NCI-H1436 treated with DMSO at 0.1 percent for 48 hours (cell line): ENCODE measurements at regions not wholly inside any gene's neighbourhood (a gene's known extent, or its start where the extent isn't known, plus 50 kb on each side); places are given as distances from the start of the nearest gene placed in this dataset.

ENCODE experiments used
- DNase-seq: peaks from one replicate; lab custom pipeline; 2025; lab: John Stamatoyannopoulos, UW

- no peak for DNase-seq
These were observed 349.6 kb upstream of the PCDH20 start for GRCh38 chr13:61765181-61765742.

- no peak for DNase-seq
These were observed 346.0 kb upstream of the PCDH20 start for GRCh38 chr13:61761690-61762089.

- DNase-seq = no peak
These were observed 344.5 kb upstream of the PCDH20 start for GRCh38 chr13:61760102-61760501.

- DNase-seq = no peak
These were observed 340.4 kb upstream of the PCDH20 start for GRCh38 chr13:61756031-61756430.

DNA sequence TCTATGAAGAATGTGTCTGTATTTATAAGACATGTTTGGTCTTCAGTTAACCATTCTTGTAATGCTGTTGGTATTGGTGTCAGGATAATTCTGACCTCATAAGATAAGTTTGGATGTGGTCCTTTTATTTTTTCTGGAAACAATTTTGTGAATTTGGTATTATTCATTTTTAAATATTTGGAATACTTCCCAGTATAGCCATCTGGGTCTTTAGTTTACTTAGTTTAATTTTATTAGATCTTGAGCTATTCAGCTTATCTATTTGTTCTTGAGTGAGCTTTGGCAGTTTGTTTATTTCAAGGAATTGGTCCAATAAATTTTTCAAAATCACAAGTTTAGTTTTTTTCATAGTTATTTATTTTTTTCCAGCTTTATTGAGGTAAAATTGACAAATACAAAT lies 335.4 kb upstream of the PCDH20 start:
- no peak for DNase-seq

DNA sequence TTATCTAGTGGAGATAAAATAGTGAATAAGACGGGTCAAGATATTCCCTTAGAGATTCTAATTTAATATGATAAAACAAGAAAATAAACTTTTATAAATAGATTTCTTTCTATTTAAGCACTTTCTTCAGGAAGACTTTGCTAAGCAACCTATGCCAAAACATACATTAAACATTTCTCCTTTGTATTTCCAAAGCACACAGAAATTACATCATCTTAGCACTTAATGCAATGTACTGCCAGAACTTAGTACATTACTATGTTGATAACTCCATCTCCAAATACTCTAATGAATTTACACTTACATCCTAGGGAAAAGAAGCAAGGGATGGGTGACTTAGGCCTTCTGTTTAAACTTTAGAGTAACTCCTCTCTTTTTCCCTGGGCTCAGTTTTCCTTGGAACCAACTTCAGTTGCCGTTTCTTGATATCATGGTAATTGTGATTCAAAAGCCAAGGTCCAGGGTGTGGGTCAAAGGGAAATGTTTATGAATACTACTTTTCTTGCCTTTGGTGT lies 322.6 kb upstream of the PCDH20 start:
- DNase-seq = no peak

DNA sequence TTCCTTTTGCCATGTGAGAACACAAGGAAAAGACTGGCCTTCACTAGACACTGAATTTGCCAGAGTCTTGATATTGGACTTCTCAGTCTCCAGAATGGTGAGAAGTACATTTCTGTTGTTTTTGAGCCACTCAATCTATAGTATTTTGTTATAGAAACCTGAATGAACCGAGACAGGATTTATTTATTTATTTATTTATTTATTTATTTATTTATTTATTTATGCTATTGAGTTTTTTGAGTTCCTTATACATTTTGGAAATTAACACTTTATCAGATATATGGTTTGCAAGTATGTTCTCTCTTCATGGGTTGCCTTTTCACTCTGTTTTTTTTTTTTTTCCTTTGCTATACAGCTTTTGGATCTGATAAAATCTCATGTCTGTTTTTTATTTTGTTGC lies 319.0 kb upstream of the PCDH20 start:
- no peak for DNase-seq

GRCh38 chr13:61728471-61728870 lies 312.8 kb upstream of the PCDH20 start:
- no peak for DNase-seq

DNA sequence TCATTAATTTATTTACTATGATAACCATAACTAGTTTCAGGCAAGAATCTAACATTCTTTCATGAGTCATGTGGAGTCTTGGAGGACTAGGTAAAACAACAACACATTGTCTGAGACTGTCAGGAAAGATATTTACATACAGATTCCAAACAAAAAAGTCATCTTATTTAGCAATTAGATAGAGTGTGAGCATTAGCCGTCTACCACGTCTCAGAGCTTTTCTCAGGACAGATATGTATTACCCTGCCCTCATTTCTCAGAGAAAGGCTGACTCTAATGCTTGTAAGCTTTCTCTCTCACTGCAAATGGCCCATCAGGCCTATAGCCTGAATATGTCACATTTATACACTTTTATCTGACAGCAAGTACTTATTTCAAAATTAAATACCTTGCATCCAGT lies 312.1 kb upstream of the PCDH20 start:
- DNase-seq = no peak

DNA sequence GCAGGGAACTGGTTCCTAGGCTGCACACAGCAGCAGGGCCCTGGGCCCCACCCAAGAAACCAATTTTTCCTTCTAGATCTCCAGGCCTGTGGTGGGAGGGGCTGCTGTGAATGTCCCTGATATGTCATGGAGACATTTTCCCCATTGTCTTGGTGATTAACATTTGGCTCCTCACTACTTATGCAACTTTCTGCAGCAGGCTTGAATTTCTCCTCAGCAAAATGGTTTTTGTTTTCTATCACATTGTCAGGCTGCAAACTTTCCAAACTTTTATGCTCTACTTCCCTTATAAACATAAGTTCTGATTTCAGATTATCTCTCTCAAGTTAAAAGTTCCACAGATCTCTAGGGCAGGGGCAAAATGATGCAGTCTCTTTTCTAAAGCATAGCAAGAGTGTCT lies 310.2 kb upstream of the PCDH20 start:
- no peak for DNase-seq

- DNase-seq = no peak
These were observed 306.5 kb upstream of the PCDH20 start for GRCh38 chr13:61722119-61722518.

GRCh38 chr13:61712621-61713020 lies 297.0 kb upstream of the PCDH20 start:
- DNase-seq = no peak

GRCh38 chr13:61709258-61709657 lies 293.6 kb upstream of the PCDH20 start:
- no peak for DNase-seq

DNA sequence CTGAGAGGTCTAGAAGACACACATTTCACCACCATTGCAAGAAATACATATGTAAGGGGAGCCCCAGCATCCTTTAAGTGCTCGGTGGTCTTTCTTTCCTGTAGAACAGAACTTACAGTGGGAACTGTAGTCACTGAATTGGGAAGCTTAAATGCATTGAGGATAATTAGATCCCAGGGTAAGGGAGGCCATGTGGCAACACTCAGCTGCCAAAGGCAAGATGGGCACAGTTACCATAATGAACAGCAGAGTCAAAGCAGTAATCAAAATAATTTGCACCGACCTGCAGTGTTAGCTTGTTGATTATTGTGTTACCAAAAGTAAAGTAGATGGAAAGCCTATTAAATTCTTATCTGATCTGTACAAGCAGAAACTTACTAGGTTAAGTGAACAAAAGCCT lies 291.2 kb upstream of the PCDH20 start:
- no peak for DNase-seq

DNA sequence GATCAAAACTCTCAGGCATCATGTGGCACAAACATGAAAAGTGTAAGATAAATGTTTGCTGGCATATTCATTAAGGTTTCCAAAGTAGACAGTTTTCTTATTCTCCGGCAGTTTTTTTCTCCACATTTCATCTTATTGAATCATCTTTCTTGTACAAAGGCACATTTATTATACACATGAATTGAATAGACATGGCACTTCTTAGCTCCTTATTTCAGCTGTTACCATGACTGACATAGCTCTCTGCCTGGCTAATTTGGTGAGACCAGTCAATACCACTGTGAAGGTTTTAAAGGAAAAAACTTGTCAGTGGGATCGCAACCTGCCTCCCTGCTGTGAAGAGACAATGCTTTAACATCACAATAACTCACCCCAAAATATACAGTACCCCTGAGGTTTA lies 285.0 kb upstream of the PCDH20 start:
- no peak for DNase-seq

DNA sequence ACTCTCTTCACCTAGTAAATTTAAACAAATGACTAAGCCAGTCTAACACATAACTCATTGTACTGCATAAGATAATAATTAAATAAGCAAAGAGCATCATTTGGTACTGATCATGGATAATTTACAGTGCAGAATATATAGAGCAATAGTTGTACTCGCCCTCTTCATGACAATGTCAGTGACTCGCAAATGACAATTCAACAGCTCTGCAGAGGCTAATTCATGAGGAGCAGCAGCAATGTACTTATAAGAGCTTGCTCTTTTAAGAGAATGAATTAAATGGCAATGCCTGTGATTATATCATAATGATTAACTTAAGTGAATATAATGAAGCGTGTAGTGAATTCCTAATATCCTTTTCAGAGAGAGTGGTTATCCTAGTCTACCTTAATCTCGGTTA lies 284.5 kb upstream of the PCDH20 start:
- no peak for DNase-seq

GRCh38 chr13:61696676-61697075 lies 281.0 kb upstream of the PCDH20 start:
- no peak for DNase-seq

GRCh38 chr13:61695147-61695546 lies 279.5 kb upstream of the PCDH20 start:
- no peak for DNase-seq

DNA sequence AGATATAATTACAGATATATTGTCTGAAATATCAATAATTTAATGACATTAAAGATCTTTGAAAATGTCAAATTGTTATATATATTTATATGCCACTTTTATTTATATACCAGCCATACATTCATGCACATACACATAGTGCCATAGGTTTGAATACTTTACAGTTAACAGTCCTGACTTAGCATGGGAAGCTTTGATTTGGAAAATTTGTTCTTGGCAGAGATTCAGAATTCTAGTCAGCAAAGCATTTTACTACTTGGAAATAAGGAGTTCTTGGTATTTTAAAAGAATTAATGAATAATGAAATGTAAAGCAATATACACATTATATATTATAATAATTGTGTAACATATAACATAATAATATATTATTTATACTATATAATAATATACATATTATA lies 277.0 kb upstream of the PCDH20 start:
- DNase-seq = no peak

GRCh38 chr13:61685682-61686012 lies 270.0 kb upstream of the PCDH20 start:
- no peak for DNase-seq

DNA sequence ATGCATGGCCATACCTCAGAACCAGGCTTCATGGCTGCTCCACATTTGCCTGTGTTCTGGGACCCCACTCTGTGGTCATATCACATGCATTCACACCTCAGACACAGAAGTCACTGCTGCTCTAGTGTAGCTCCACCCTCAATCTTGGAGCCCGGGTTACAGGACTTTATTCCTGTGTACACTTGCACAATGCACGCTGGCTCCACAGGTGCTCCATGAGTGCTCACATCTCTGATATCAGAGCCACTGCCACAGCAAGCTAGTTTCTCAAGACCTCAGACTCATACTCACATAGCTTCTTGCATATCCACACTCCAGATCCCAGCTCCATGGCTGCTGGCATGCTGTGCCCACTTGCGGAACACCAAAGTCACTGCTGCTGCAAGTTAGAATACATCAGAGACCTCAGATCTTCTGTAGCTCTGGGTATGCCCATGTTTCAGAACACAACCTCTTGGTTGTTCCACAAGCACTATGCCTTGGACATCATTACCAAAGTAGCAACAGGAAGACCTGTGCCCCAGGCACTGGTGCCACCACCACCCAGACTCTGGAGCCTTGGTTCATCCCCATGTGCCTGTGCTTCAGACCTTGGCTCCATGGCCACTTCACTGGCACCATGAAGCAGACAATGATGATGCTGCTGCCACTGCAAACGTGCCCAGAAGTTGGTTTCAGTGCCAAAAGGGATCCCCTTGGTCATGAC lies 269.5 kb upstream of the PCDH20 start:
- no peak for DNase-seq

DNA sequence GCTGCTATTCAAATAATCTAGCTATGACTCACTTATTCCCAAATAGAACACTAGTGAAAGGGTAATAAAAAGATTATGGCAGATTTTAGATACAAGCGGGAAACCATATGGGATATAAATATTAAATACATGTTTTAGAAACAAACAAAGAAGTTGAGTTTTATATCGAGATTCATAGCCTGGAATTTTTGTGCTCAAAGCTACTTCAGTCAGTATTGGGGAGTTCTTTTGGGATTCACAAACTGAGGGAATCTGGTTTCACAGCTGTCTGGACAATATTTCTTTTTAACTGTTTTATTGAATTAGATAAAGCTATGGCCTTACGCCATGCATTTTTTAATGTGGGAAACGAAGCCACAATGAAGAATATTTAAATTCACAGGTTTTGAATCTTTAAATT lies 257.1 kb upstream of the PCDH20 start:
- no peak for DNase-seq

DNA sequence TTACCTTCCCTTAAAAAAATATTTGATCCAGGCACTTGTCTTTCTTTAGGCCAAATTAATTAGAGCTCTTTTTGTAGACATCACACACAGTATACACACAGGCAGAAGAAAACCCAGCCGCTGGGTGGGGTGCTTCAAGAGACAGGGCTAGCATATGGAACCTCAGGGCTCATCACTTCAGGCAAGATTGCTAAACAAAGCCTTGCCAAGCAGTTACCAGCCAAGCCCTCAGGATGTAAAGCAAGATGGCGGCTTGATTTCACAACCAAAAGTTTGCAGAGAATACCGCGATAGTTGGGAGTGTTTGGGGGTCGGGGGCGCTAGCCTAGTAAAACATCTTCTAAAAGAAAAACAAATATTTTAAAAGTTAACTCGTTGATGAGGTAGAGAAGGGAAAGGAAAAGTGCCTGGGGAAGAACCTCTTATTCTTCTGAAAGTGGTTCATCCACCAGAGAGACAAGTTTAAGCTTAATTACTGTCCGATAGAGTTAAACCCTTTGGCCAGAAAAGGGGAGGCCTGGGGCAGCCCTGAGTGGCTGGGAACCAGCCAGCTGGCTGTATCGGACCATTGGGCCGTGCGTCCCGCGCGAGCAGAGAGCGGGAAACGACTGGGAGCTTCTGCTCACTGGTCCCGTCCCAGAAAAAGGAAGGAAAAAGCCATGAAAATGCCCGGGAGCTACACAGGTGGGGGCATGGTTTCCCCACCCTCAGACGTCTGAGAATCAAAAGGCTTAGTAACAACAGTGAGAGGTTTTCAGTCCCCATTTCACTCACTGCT lies 254.9 kb upstream of the PCDH20 start:
- DNase-seq = no peak
